SK-N-MC (cell line): ENCODE measurements at regions not wholly inside any gene's neighbourhood (a gene's known extent, or its start where the extent isn't known, plus 50 kb on each side); places are given as distances from the start of the nearest gene placed in this dataset.

Experiments used
- EZH2 ChIP-seq: fragments of 200-600 bp; sonication (generic); IDR thresholded peaks from one replicate; pipeline ENCODE4 v1.6.1; 2017; ENCODE audit warnings: antibody characterized with exemption
- POLR2AphosphoS5 ChIP-seq: IDR thresholded peaks from 2 replicates; pipeline ENCODE4 v1.6.1; 2012; ENCODE audit warnings: mild to moderate bottlenecking, low read depth, low read length, borderline replicate concordance

DNA sequence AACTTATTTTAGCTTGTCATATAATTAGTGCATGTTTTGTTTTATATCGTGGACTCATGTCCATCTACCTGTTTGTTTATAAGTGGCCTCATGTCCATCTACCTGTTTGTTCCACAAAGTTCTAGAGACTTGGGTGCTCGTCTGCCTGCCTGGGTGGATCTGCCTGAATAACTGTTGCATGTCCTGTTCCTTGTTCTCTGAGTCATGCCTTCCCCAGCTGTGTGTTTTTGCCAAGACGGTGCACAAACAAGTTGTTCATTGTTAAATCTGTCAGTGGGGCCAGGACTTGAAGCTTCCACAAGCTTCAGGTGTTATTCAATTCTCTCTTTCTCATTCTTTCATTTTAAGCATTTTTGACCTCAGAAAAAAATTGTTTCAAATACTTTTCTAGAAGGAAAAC, 358.0 kb upstream of the CITED2 start:
- no peak for TF ChIP-seq POLR2AphosphoS5
- no peak for TF ChIP-seq EZH2
